ENCODE measurements at regions not wholly inside any gene's neighbourhood (a gene's known extent, or its start where the extent isn't known, plus 50 kb on each side); places are given as distances from the start of the nearest gene placed in this dataset.

GRCh38 chr11:92475819-92476218 lies 251.2 kb downstream of the FAT3 start:
- H3K36me3 ChIP-seq, result no peaks in the 10 kb centered on the region
- no peaks in the 10 kb centered on the region for H3K9me3 ChIP-seq
- no peak overlapping the region for H3K4me3 ChIP-seq (ENCODE audit: low read depth, low read length)
- no peak for DNase-seq
- H3K4me1 ChIP-seq, result peaks cover 2% of the 10 kb centered on the region; the same call in 1 of the 2 replicates
- TF ChIP-seq CTCF (IDR thresholded peaks at IDR 0.05; ENCODE audit: low read depth, low read length), result no peak
- H3K27me3 ChIP-seq, result no peaks in the 10 kb centered on the region

- Histone ChIP-seq H3K9me3 (no peaks in the 10 kb centered on the region), H3K4me3 (ENCODE audit: low read depth, low read length) (no peak overlapping the region), H3K36me3 (no peaks in the 10 kb centered on the region), H3K4me1 (peaks cover 2% of the 10 kb centered on the region; the same call in 1 of the 2 replicates), H3K27me3 (no peaks in the 10 kb centered on the region)
- DNase-seq, result no peak
- no peak for TF ChIP-seq CTCF (IDR thresholded peaks at IDR 0.05; ENCODE audit: low read depth, low read length)
These were observed 253.1 kb downstream of the FAT3 start for GRCh38 chr11:92477686-92478085.

- H3K36me3 ChIP-seq, result no peaks in the 10 kb centered on the region
- H3K9me3 ChIP-seq, result no peaks in the 10 kb centered on the region
- DNase-seq, result no peak
- peaks cover 3% of the 10 kb centered on the region; the same call in 1 of the 2 replicates for H3K4me1 ChIP-seq
- TF ChIP-seq CTCF (IDR thresholded peaks at IDR 0.05; ENCODE audit: low read depth, low read length), result no peak
- no peak overlapping the region for H3K4me3 ChIP-seq (ENCODE audit: low read depth, low read length)
- H3K27me3 ChIP-seq, result no peaks in the 10 kb centered on the region
These were observed 255.9 kb downstream of the FAT3 start for GRCh38 chr11:92480499-92480898.

GRCh38 chr11:92482492-92483060 lies 258.0 kb downstream of the FAT3 start:
- no peaks in the 10 kb centered on the region for H3K27me3 ChIP-seq
- no peak for TF ChIP-seq CTCF (IDR thresholded peaks at IDR 0.05; ENCODE audit: low read depth, low read length)
- H3K4me1 ChIP-seq, result peaks cover 4% of the 10 kb centered on the region; the same call in 1 of the 2 replicates
- H3K4me3 ChIP-seq (ENCODE audit: low read depth, low read length), result no peak overlapping the region
- H3K9me3 ChIP-seq, result no peaks in the 10 kb centered on the region
- H3K36me3 ChIP-seq, result no peaks in the 10 kb centered on the region
- no peak for DNase-seq

GRCh38 chr11:92484570-92484969 lies 260.0 kb downstream of the FAT3 start:
- H3K9me3 ChIP-seq, result no peaks in the 10 kb centered on the region
- H3K36me3 ChIP-seq, result no peaks in the 10 kb centered on the region
- no peaks in the 10 kb centered on the region for H3K27me3 ChIP-seq
- peaks cover 4% of the 10 kb centered on the region; the same call in 1 of the 2 replicates for H3K4me1 ChIP-seq
- TF ChIP-seq CTCF (IDR thresholded peaks at IDR 0.05; ENCODE audit: low read depth, low read length), result no peak
- no peak overlapping the region for H3K4me3 ChIP-seq (ENCODE audit: low read depth, low read length)
- DNase-seq, result no peak

- Histone ChIP-seq H3K36me3 (no peaks in the 10 kb centered on the region), H3K9me3 (no peaks in the 10 kb centered on the region), H3K27me3 (no peaks in the 10 kb centered on the region), H3K4me3 (ENCODE audit: low read depth, low read length) (no peak overlapping the region), H3K4me1 (peaks cover 4% of the 10 kb centered on the region; the same call in 1 of the 2 replicates)
- no peak for DNase-seq
- TF ChIP-seq CTCF (IDR thresholded peaks at IDR 0.05; ENCODE audit: low read depth, low read length), result no peak
These were observed 265.3 kb downstream of the FAT3 start for GRCh38 chr11:92489826-92490399.
